GM21528 (cell line): ENCODE measurements at regions not wholly inside any gene's neighbourhood (a gene's known extent, or its start where the extent isn't known, plus 50 kb on each side); places are given as distances from the start of the nearest gene placed in this dataset.
A peak's percentile ranks its signal among the peaks of the same experiment; 100 is the strongest.
"Not testable (repeated sequence)": the region's sequence is repeated elsewhere in the genome, so short reads cannot be mapped to it uniquely, and the experiment has no call there.

Experiments used
- ATAC-seq: cut with Tn5 transposase; IDR thresholded peaks from one replicate; pipeline ENCODE4 v1.9.1; 2021; ENCODE audit warnings: mild to moderate bottlenecking, moderate library complexity; ENCODE audit not compliant: unreplicated experiment, low FRiP score

GRCh38 chr3:115204475-115204874 lies 57.4 kb upstream of the ZBTB20 start:
- ATAC-seq, result no peak

DNA sequence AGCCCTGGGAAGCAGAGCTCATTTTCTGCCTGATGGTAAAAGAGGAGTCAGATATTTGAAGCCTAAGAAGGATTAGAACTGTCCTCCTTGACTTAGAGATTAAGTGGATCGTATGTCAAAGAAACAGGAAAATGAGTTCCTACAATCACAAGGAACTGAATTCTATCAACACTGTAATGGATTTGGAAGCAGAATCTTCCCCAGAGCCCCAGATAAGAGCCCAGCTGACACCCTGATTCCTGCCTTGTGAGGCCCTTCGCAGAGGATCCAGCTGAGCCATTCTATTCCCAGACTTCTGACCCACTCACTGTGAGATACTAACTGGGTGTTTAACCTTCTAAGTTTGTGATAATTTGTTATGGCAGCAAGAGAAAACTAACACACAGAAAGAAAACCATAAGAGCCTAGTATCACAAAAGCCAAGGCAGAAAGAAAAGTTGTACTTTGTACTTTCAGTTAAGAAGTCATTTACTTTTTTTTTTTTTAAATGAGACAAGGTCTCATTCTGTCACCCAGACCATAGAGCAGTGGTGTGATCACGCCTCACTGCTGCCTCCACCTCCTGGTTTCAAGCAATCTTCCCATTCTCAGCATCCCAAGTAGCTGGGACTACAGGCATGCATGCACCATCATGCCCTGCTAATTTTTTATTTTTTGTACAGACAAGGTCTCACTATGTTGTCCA lies 61.1 kb upstream of the ZBTB20 start:
- no peak for ATAC-seq

- no peak for ATAC-seq
These were observed 64.9 kb upstream of the ZBTB20 start for GRCh38 chr3:115211810-115212492.

DNA sequence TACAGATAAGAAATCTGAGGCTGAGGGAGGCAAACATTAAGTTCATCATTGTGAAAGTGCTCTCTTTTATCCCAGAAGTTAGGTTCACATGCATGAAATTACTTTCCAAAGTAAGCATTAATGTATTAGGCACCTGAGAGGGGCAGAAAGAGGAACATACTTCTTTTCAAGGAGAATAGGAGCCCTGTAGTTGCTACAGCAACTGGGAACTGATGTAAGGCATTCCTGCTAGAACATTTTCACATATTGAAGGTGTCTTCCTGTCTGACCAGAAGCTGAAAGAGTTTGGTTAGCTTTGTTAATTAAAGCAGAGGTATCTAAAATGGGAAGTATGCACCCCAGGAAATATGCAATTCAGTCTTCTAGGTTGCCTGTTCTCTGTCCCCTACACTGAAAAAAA lies 65.5 kb upstream of the ZBTB20 start:
- no peak for ATAC-seq

DNA sequence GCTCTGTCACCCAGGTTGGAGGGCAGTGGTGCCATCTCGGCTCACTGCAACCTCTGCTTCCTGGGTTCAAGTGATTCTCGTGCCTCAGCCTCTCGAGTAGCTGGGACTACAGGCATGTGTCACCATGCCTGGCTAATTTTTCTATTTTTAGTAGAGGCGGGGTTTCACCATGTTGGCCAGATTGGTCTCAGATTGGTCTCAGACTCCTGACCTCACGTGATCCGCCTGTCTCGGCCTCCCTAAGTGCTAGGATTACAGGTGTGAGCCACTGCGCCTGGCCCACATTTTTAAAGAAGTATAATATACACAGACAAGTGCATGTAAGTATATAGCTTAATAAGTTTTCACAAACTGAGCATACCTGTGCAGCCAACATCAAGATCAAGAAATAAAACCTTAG lies 66.0 kb upstream of the ZBTB20 start:
- ATAC-seq, result not testable (repeated sequence)

DNA sequence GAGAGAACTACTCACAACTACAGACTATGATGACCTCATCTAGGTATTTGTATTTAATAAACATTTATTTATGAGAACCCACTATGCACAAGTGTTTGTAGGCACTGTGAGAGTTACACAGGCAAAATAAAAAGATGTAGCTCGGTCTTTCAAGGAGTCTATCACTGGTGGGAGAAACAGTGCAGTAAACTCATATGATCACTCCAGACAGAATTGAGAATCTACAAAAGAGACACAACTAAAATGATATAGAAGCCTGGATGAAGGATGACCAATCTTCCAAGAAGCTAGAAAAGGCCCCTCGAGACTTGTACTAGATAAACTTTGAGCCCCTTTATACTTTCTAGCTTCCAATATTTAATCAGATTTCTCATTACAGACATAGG lies 70.2 kb upstream of the ZBTB20 start:
- ATAC-seq, result peak; percentile 21

- ATAC-seq, result peak; percentile 65
These were observed 70.8 kb upstream of the ZBTB20 start for GRCh38 chr3:115217678-115218451.

GRCh38 chr3:115218859-115219258 lies 71.8 kb upstream of the ZBTB20 start:
- no peak for ATAC-seq

DNA sequence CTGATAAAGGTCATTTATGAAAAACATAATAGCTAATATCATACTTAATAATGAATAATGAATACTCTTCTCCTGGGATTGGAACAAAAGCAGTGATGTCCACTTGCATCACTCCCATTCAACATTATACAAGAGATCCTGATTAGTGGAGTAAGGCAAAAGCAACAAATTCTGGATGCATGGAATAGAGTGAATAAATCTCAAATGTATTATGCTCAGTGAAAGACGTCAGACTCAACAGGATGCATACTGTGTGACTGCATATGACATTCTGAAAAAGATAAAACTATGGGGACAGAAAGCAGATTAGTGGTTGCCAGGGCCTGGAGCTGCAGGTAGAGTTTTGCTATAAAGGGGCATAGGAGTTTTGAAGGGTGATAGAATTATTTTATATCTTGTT lies 77.6 kb upstream of the ZBTB20 start:
- ATAC-seq, result no peak

DNA sequence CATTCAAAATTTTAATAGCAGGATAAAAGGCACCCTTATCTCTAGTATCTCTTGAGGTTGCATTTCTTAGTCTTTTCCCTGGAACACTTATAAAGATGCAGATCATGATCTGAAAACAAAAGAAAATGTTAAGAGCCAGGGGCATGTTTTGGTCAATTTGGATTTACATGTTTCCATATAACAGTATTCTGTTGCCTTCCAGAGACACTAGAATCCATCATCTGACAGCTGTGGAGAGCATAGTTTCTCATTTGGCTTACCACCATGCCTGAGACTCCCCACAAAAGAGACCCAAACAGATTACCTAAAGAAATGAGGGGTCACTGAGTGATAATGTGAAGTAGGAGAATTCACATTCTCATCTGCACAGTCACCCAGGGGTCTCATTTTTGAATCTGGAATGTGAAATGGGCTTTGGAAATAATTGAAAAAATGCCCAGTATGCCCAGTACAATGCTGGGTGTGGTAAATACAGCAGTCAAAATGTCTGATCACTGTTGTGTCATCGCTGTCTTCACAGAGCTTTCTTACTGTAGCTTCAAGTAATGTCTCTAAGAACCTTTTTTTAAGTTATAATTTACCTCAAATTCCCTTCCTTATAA lies 79.9 kb upstream of the ZBTB20 start:
- no peak for ATAC-seq

- ATAC-seq, result no peak
These were observed 80.4 kb upstream of the ZBTB20 start for GRCh38 chr3:115227461-115227860.

DNA sequence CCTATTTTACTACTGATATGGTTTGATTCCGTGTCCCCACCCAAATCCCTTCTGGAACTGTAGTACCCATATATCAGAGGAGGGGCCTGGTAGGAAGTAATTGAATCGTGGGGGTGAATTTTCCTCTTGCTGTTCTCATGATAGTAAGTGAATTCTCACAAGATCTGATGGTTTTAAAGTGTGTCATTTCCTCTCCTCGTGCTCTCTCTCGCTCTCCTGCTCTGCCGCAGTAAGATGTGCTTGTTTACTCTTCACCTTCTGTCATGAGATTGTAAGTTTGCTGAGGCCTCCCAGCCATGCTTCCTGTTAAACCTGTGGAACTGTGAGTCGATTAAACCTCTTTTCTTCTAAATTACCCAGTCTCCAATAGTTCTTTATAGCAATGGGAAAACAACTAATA lies 81.2 kb upstream of the ZBTB20 start:
- ATAC-seq, result no peak

DNA sequence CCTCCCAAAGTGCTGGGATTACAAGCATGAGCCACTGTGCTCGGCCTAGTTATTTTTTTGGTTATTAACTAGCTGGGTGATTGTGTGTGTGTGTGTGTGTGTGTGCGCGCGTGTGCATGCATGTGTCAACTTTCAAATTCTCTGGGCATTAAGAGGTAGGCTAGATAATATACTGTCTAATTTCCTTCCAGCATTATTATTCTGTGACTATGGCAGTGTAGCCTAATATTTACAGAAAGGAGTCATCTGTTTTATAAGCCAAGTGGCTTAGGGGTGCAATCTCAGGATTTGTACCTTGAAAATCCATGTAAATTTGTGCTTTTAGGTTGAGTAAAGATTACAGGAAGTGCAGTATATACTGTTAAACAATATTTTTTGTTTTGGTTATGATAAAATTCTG lies 85.1 kb upstream of the ZBTB20 start:
- no peak for ATAC-seq

- ATAC-seq, result no peak
These were observed 85.9 kb upstream of the ZBTB20 start for GRCh38 chr3:115233021-115233420.

DNA sequence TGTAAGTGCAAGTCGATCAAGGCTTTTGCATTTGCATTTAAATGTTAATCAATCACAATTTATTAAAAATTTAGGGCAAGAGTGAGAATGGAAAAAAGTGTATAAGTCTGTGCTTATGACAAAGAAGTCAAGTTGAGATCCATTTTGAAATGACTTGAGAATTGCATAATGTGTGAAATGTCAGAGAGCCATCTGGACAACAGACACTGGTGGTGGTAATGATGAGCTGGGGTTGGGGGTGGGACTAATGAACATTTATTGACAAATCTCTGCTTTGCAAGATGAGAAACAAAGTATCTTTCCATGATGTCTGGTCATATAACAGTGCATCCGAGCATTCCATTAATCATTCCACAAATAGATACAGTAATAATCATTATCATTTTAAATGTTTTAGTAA lies 89.4 kb upstream of the ZBTB20 start:
- no peak for ATAC-seq

- no peak for ATAC-seq
These were observed 92.6 kb upstream of the ZBTB20 start for GRCh38 chr3:115239717-115240116.

- ATAC-seq, result no peak
These were observed 97.3 kb upstream of the ZBTB20 start for GRCh38 chr3:115244350-115244749.

- no peak for ATAC-seq
These were observed 98.3 kb upstream of the ZBTB20 start for GRCh38 chr3:115245438-115245837.

DNA sequence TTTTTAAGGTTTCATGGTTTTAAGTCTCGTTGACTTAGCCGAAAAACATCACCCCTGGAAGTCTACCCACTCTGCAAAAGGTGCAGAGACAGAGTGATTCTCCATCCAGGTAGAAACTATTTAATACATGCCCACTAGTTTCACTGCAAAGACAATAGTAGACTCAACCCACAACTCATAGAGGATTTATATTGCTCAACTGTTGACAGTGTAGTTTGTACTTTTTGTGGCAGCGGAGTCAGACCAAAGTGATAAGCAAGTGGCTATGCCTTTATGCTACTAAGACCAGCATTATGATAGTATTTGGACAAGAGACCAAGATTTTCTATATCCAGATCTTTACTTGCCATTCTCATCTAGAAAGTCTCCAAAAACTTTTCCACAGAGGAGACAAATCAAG lies 98.8 kb upstream of the ZBTB20 start:
- no peak for ATAC-seq

DNA sequence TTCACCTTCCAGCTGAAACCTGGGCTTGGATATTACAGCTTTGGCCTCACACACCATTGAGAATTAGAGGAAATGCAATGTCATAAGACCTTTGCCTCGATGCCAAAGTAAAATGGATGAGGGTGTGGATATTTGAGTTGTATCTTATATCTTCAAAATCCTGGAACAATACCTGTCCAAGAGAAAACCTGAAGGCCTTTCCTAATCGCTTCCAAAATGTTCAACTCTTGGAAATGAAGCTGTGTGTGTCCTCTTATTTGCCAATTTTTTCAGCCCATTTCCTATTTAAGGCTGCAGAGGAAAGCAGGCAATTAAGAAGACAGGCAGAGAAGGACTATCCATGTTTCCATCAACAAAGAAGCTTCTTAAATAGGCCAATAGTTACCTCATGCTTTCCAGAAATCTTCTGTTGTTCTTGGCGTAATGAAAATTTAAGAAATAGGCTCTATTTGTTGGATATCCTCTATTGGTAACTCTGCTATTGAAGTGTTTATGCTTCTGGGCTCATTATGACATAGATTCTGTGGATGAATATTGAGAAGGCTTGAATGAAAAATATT lies 99.5 kb upstream of the ZBTB20 start:
- no peak for ATAC-seq

GRCh38 chr3:115248274-115248673 lies 101.2 kb upstream of the ZBTB20 start:
- ATAC-seq, result no peak
